H1 (cell line): ENCODE measurements at regions not wholly inside any gene's neighbourhood (a gene's known extent, or its start where the extent isn't known, plus 50 kb on each side); places are given as distances from the start of the nearest gene placed in this dataset.

Experiments used
- CTCF ChIA-PET: fragments of 300-600 bp; sonication (Branson Sonifier 250); formaldehyde crosslinking; loops from one replicate; lab custom pipeline; 2021; ENCODE audit not compliant: partially characterized antibody; lab: Charles Lee
- POLR2A ChIA-PET: fragments of 300-600 bp; sonication (Branson Sonifier 250); formaldehyde crosslinking; loops from one replicate; lab custom pipeline; 2021; ENCODE audit warnings: inconsistent platforms; ENCODE audit not compliant: partially characterized antibody; lab: Charles Lee
- DNase-seq, 2 experiments: peaks; one replicate each; pipeline versions ENCODE4 v3.0.0 to v3.0.0-alpha.2; 2010 to 2022; ENCODE audit warnings: low spot score in 2 of 2, low read depth in 1 of 2, mixed read lengths in 1 of 2
- FAIRE-seq: peaks from 2 replicates; lab custom pipeline; 2011; peaks lifted over from hg19 to GRCh38; lab: Jason Lieb, UNC
- H2AFZ ChIP-seq: 2 replicates; pipeline ENCODE4 v1.8.1; 2012; ENCODE audit warnings: low read length, inconsistent platforms
- H2AK5ac ChIP-seq: 2 replicates; pipeline ENCODE4 v1.6.1; 2013; ENCODE audit warnings: low read depth, low read length
- H2BK120ac ChIP-seq: replicated peaks from 2 replicates; pipeline ENCODE3; 2013; ENCODE audit warnings: low read depth, low read length, inconsistent platforms
- H2BK12ac ChIP-seq: 2 replicates; pipeline ENCODE4 v1.6.1; 2013; ENCODE audit warnings: low read depth, low read length
- H2BK15ac ChIP-seq: 2 replicates; pipeline ENCODE4 v1.6.1; 2013; ENCODE audit warnings: low read length
- H2BK20ac ChIP-seq: 2 replicates; pipeline ENCODE4 v1.6.1; 2013; ENCODE audit warnings: low read length
- H2BK5ac ChIP-seq: 2 replicates; pipeline ENCODE4 v1.6.1; 2013; ENCODE audit warnings: low read depth, low read length
- H3K14ac ChIP-seq: 2 replicates; pipeline ENCODE4 v1.6.1; 2013; ENCODE audit warnings: inconsistent platforms; ENCODE audit not compliant: insufficient read length
- H3K18ac ChIP-seq: 2 replicates; pipeline ENCODE4 v1.6.1; 2013; ENCODE audit warnings: low read length; ENCODE audit errors: extremely low read depth
- H3K23ac ChIP-seq: 2 replicates; pipeline ENCODE4 v1.6.1; 2013; ENCODE audit warnings: inconsistent platforms; ENCODE audit not compliant: insufficient read length
- H3K23me2 ChIP-seq: 2 replicates; pipeline ENCODE4 v1.6.1; 2013; ENCODE audit warnings: low read depth, low read length
- H3K27ac ChIP-seq: 2 replicates; pipeline ENCODE4 v1.6.1; 2011; ENCODE audit warnings: low read depth, low read length, inconsistent platforms
- H3K27me3 ChIP-seq, 4 experiments: replicated peaks in 1 of 4; 1 replicate in 1 of 4; 2 replicates in 3 of 4; pipeline versions ENCODE4 v1.6.1 to v1.8.1; 2011 to 2013; ENCODE audit warnings: low read length in 3 of 4, mild to moderate bottlenecking in 3 of 4, inconsistent platforms in 2 of 4, mixed read lengths in 2 of 4, moderate library complexity in 1 of 4; ENCODE audit not compliant: control insufficient read depth in 3 of 4, insufficient read depth in 3 of 4; ENCODE audit errors: extremely low read depth in 1 of 4
- H3K36me3 ChIP-seq, 4 experiments: 2 replicates each; pipeline versions ENCODE4 v1.6.1 to v1.8.1; 2011 to 2013; ENCODE audit warnings: mild to moderate bottlenecking in 4 of 4, low read length in 3 of 4, moderate library complexity in 2 of 4, control low read depth in 1 of 4, inconsistent platforms in 1 of 4; ENCODE audit not compliant: insufficient read depth in 4 of 4, control insufficient read depth in 2 of 4
- H3K4ac ChIP-seq: replicated peaks from 2 replicates; pipeline ENCODE3; 2013; ENCODE audit warnings: low read length, low read depth, mixed read lengths, inconsistent platforms; ENCODE audit not compliant: insufficient read length
- H3K4me1 ChIP-seq, 4 experiments: replicated peaks in 1 of 4; 1 replicate in 1 of 4; 2 replicates in 3 of 4; pipeline versions ENCODE4 v1.6.1 to v1.8.1; 2011 to 2013; ENCODE audit warnings: low read length in 3 of 4, inconsistent platforms in 2 of 4, mixed read lengths in 1 of 4; ENCODE audit not compliant: insufficient read depth in 4 of 4, control insufficient read depth in 3 of 4
- H3K4me2 ChIP-seq, 2 experiments: 2 replicates each; pipeline versions ENCODE4 v1.6.1 to v1.8.1; 2011 to 2013; ENCODE audit warnings: low read depth in 2 of 2, low read length in 2 of 2, control low read depth in 1 of 2, inconsistent platforms in 1 of 2, mild to moderate bottlenecking in 1 of 2; ENCODE audit not compliant: insufficient read depth in 1 of 2
- H3K4me3 ChIP-seq, 4 experiments: fragments of 200-600, 300-600 bp in 1 of 4; sonication (generic), shearing (Covaris generic), sonication (Bioruptor Twin) in 1 of 4; 2 replicates each; pipeline versions ENCODE4 v1.5.1 to v1.8.1; 2011 to 2016; ENCODE audit warnings: low read length in 4 of 4, low read depth in 3 of 4, control low read depth in 2 of 4, inconsistent platforms in 2 of 4, mild to moderate bottlenecking in 2 of 4, mixed read lengths in 1 of 4, moderate library complexity in 1 of 4; ENCODE audit not compliant: insufficient read depth in 2 of 4; ENCODE audit errors: extremely low read depth in 1 of 4
- H3K56ac ChIP-seq: replicated peaks from 2 replicates; pipeline ENCODE3; 2013; ENCODE audit warnings: low read depth, mild to moderate bottlenecking, mixed read lengths, low read length, inconsistent platforms; ENCODE audit not compliant: insufficient read length
- H3K79me1 ChIP-seq: 2 replicates; pipeline ENCODE4 v1.6.1; 2013; ENCODE audit warnings: low read depth, low read length, control low read depth
- H3K79me2 ChIP-seq, 2 experiments: 2 replicates each; pipeline versions ENCODE4 v1.6.1 to v1.8.1; 2012 to 2013; ENCODE audit warnings: low read length in 2 of 2, mild to moderate bottlenecking in 2 of 2, inconsistent platforms in 1 of 2; ENCODE audit not compliant: insufficient read depth in 2 of 2, control insufficient read depth in 1 of 2
- H3K9ac ChIP-seq, 4 experiments: replicated peaks in 1 of 4; 1 replicate in 1 of 4; 2 replicates in 3 of 4; pipeline versions ENCODE4 v1.6.1 to v1.8.1; 2011 to 2013; ENCODE audit warnings: low read depth in 3 of 4, low read length in 3 of 4, control low read depth in 2 of 4, mild to moderate bottlenecking in 2 of 4, moderate library complexity in 2 of 4, inconsistent platforms in 1 of 4; ENCODE audit errors: extremely low read depth in 1 of 4
- H3K9me3 ChIP-seq, 2 experiments: 2 replicates each; pipeline versions ENCODE4 v1.6.1 to v1.8.1; 2012 to 2013; ENCODE audit warnings: mild to moderate bottlenecking in 2 of 2, moderate library complexity in 2 of 2, control low read depth in 1 of 2, inconsistent platforms in 1 of 2, low read depth in 1 of 2, low read length in 1 of 2, mixed read lengths in 1 of 2; ENCODE audit not compliant: insufficient read depth in 2 of 2
- H4K20me1 ChIP-seq, 2 experiments: replicated peaks in 1 of 2; 2 replicates each; pipeline versions ENCODE3 to v1.8.1; 2011 to 2013; ENCODE audit warnings: inconsistent platforms in 2 of 2, low read length in 2 of 2, mild to moderate bottlenecking in 1 of 2; ENCODE audit not compliant: insufficient read depth in 2 of 2, control insufficient read depth in 1 of 2
- H4K5ac ChIP-seq: 2 replicates; pipeline ENCODE4 v1.6.1; 2013; ENCODE audit warnings: low read length, low read depth, mixed read lengths, inconsistent platforms; ENCODE audit not compliant: insufficient read length
- H4K8ac ChIP-seq: 2 replicates; pipeline ENCODE4 v1.8.0; 2013; ENCODE audit warnings: mild to moderate bottlenecking, moderate library complexity, low read length, inconsistent platforms; ENCODE audit not compliant: insufficient read depth; ENCODE audit errors: extremely low read depth
- H4K91ac ChIP-seq: replicated peaks from 2 replicates; pipeline ENCODE3; 2013; ENCODE audit warnings: low read length, mixed read lengths, inconsistent platforms; ENCODE audit not compliant: insufficient read length
- MAFK ChIP-seq: IDR thresholded peaks from 2 replicates; pipeline ENCODE4 v1.6.1; 2012; ENCODE audit warnings: low read depth, mild to moderate bottlenecking, improper control_type of control experiment, low read length
- POLR2AphosphoS5 ChIP-seq: IDR thresholded peaks from 2 replicates; pipeline ENCODE4 v1.6.1; 2011; ENCODE audit warnings: low read depth, low read length
- SRF ChIP-seq: IDR thresholded peaks from 2 replicates; pipeline ENCODE4 v1.6.1; 2011; ENCODE audit warnings: mild to moderate bottlenecking, low read depth, low read length, moderate library complexity
- WGBS, 2 experiments: shearing (Covaris generic) in 1 of 2; methylation state at CpG; one replicate each; pipeline versions ENCODE4 v1.1.6 to v1.1.7; 2013 to 2015; ENCODE audit warnings: low lambda C conversion rate in 2 of 2, mixed read lengths in 2 of 2, inconsistent platforms in 1 of 2, low coverage in 1 of 2, missing lambda C conversion rate in 1 of 2; ENCODE audit not compliant: insufficient replicate concordance in 2 of 2, insufficient coverage in 1 of 2, insufficient read length in 1 of 2; ENCODE audit errors: extremely low coverage in 1 of 2, missing lambda C conversion rate in 1 of 2; 5-methylcytosine and 5-hydroxymethylcytosine counted together

- CTCF ChIA-PET, result interaction anchor here (0.8 kb wide), 1 partner anchor 14 kb away, joined by 3 read pairs; no protein-coding TSS in a partner anchor
- H4K20me1 ChIP-seq, result no peaks in the 10 kb centered on the region
- TF ChIP-seq MAFK, result peak; percentile 46; the same call in 1 of the 2 replicates
- TF ChIP-seq SRF, result no peak
- no peak for TF ChIP-seq POLR2AphosphoS5
These were observed 376.5 kb upstream of the ACVR2A start for GRCh38 chr2:147468349-147468748.

More at GRCh38 chr2:147468349-147468748, 376.5 kb upstream of the ACVR2A start:
- Histone ChIP-seq H3K27me3 (no peaks in the 10 kb centered on the region), H2BK20ac (peak overlapping the region; percentile 35; the same call in 1 of the 2 replicates), H4K8ac (no peak overlapping the region), H3K4me3 (peak overlapping the region in 1 of 4 experiments; percentile 39; a peak in 1 of 8 replicates), H3K79me1 (no peaks in the 10 kb centered on the region), H4K5ac (no peak overlapping the region), H2BK12ac (no peak overlapping the region), H3K4ac (no peak overlapping the region), H3K14ac (no peak overlapping the region), H3K56ac (no peak overlapping the region), H3K27ac (no peak overlapping the region), H2AFZ (no peak overlapping the region), H3K36me3 (no peaks in the 10 kb centered on the region), H2BK120ac (no peak overlapping the region), H3K23ac (no peak overlapping the region), H3K9ac (no peak overlapping the region), H3K9me3 (no peaks in the 10 kb centered on the region), H3K79me2 (no peaks in the 10 kb centered on the region), H3K4me1 (peaks cover 0 to 17% (median 13%) of the 10 kb centered on the region in 4 experiments; a peak in 6 of 7 replicates), H3K4me2 (peak overlapping the region; percentile 55 to 63; a peak in 3 of 4 replicates), H4K91ac (no peak overlapping the region), H2BK5ac (no peak overlapping the region), H2AK5ac (no peak overlapping the region), H3K23me2 (peaks cover 2% of the 10 kb centered on the region; the same call in 1 of the 2 replicates), H3K18ac (no peak overlapping the region), H2BK15ac (no peak overlapping the region)
- DNase-seq (no peak), FAIRE-seq (no peak)
- POLR2A ChIA-PET, result interaction anchor here (1.8 kb wide), 1 partner anchor 18 kb away, joined by 4 read pairs; no protein-coding TSS in a partner anchor
- WGBS, 2 experiments, result 52% methylated on average over 3 of the region's 3 CpGs; no CpG with 5 or more reads in 1 of the 2 experiments
